Spleen (tissue), 11 donors: ENCODE measurements at regions not wholly inside any gene's neighbourhood (a gene's known extent, or its start where the extent isn't known, plus 50 kb on each side); places are given as distances from the start of the nearest gene placed in this dataset.

Experiments used
- DNase-seq: peaks from one replicate; pipeline ENCODE4 v3.0.0-alpha.2; 2020
- H3K27ac ChIP-seq, 8 donors: fragments of 200-600 bp; sonication (generic) in 7 of 8; 1 replicate in 4 of 8; 2 replicates in 4 of 8; pipeline versions ENCODE4 v1.5.0 to v1.8.0; 2016 to 2021; ENCODE audit warnings: inconsistent platforms in 4 of 8, mild to moderate bottlenecking in 4 of 8, moderate library complexity in 1 of 8
- H3K27me3 ChIP-seq, 7 donors: fragments of 200-600 bp; sonication (generic) in 6 of 7; replicated peaks in 1 of 7; 1 replicate in 4 of 7; 2 replicates in 3 of 7; pipeline versions ENCODE4 v1.5.0 to v1.8.0; 2016 to 2021; ENCODE audit warnings: inconsistent platforms in 3 of 7, mild to moderate bottlenecking in 1 of 7
- H3K36me3 ChIP-seq, 6 donors: fragments of 200-600 bp; sonication (generic) in 5 of 6; 1 replicate in 4 of 6; 2 replicates in 2 of 6; pipeline versions ENCODE4 v1.5.0 to v1.8.0; 2016 to 2021; ENCODE audit warnings: inconsistent platforms in 2 of 6
- H3K4me1 ChIP-seq, 6 donors: fragments of 200-600 bp; sonication (generic) in 5 of 6; 1 replicate in 3 of 6; 2 replicates in 3 of 6; pipeline versions ENCODE4 v1.5.0 to v1.8.0; 2016 to 2021; ENCODE audit warnings: inconsistent platforms in 3 of 6
- H3K4me3 ChIP-seq, 8 donors: fragments of 200-600 bp; sonication (generic) in 7 of 8; 1 replicate in 4 of 8; 2 replicates in 4 of 8; pipeline versions ENCODE4 v1.5.0 to v1.8.0; 2016 to 2021; ENCODE audit warnings: inconsistent platforms in 4 of 8, mild to moderate bottlenecking in 4 of 8, moderate library complexity in 2 of 8
- H3K9me3 ChIP-seq, 8 donors: fragments of 200-600 bp; sonication (generic) in 7 of 8; 1 replicate in 4 of 8; 2 replicates in 4 of 8; pipeline versions ENCODE4 v1.5.0 to v1.8.0; 2016 to 2021; ENCODE audit warnings: inconsistent platforms in 4 of 8
- POLR2A ChIP-seq, 3 donors: fragments of 450-650 bp; IDR thresholded peaks; one replicate each; pipeline ENCODE4 v1.5.1; 2017; ENCODE audit warnings: antibody characterized with exemption in 3 of 3, mild to moderate bottlenecking in 1 of 3
- POLR2AphosphoS5 ChIP-seq, 3 donors: sonication (generic); formaldehyde crosslinking; IDR thresholded peaks; one replicate each; pipeline ENCODE4 v1.5.1; 2017; ENCODE audit warnings: antibody characterized with exemption in 3 of 3
- WGBS, 5 donors: extraction: QIAGEN DNeasy Blood & Tissue Kit in 3 of 5; methylation state at CpG; one replicate each; pipeline versions ENCODE4 v1.1.5 to v1.1.7; 2013 to 2018; 5-methylcytosine and 5-hydroxymethylcytosine counted together
- intact Hi-C: fragments of 100-400 bp; cut with DNase I; formaldehyde crosslinking; loops from one replicate; pipeline ENCODE4 v1.15.0; 2023; ENCODE audit warnings: low total_unique reads
- TF ChIP-seq, protein P1 (sequence below), 11 experiments: fragments of 200-600 bp in 7 of 11; fragments of 450-650 bp in 4 of 11; sonication (generic) in 4 of 11; IDR thresholded peaks in 8 of 11; conservative IDR thresholded peaks in 3 of 11; 1 replicate in 7 of 11; 2 replicates in 4 of 11; pipeline versions ENCODE4 v1.4.0 to v1.8.0; 2016 to 2021; ENCODE audit warnings: antibody characterized with exemption in 11 of 11, inconsistent platforms in 4 of 11, mild to moderate bottlenecking in 1 of 11
- donor health status: healthy with polysubstance abuse.
- donor health status: DM: no; HTN: no; CAD: no; lungs with moderate emphysema.
- donor health status: DM: no; HTN: no; CAD: no.
- donor health status: Bipolar disorder and iron deficiency.
- donor health status: healthy.
- donor health status: DM: no; HTN: no; CAD: no.
- donor health status: DM: yes; HTN: yes; CAD: no.

DNA sequence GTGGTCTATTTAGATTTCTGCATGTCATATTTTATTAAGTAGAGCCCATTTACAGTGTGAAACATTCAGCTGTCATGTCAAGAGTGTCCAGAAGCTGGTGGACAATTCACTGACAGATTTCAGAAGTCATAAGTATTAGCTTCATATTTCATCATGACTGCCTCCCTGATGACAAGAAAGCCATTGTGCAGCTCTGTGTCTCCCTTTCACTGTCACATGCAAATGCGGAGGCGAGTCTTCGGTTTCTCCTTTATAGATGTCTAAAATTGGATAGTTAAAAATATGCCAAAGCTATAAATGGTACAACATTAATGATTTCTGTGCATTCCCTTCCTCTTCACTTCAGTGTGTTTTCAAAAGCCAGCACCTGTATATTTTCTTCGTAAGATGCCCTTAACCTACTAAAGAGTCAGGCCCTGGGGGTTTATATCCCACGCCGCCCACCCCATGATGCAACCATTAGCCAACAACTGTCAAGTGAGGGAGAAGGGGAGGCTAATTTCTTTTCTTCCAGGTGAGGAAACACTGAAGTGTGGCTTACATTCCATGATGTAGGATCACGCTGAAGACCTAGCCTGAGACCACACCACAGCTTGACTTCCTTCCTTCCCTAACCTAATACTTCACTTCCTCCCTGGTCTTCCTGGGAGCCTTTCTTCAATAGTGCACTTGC lies 99.6 kb upstream of the DDX18 start:
- no peak overlapping the region for H3K4me3 ChIP-seq
- H3K27ac ChIP-seq: no peak overlapping the region
- peaks cover 0 to 4% (median 0%) of the 10 kb centered on the region in 7 donors for H3K27me3 ChIP-seq
- H3K36me3 ChIP-seq: no peaks in the 10 kb centered on the region
- 74 to 85% (median 82%) methylated on average over 7 of the region's 7 CpGs for WGBS, 5 donors
- DNase-seq: no peak
- no peaks in the 10 kb centered on the region for H3K4me1 ChIP-seq
- no peak for TF ChIP-seq POLR2A (IDR thresholded peaks at IDR 0.05)
- no peak for TF ChIP-seq POLR2AphosphoS5 (IDR thresholded peaks at IDR 0.05)
- TF ChIP-seq, protein P1, sequence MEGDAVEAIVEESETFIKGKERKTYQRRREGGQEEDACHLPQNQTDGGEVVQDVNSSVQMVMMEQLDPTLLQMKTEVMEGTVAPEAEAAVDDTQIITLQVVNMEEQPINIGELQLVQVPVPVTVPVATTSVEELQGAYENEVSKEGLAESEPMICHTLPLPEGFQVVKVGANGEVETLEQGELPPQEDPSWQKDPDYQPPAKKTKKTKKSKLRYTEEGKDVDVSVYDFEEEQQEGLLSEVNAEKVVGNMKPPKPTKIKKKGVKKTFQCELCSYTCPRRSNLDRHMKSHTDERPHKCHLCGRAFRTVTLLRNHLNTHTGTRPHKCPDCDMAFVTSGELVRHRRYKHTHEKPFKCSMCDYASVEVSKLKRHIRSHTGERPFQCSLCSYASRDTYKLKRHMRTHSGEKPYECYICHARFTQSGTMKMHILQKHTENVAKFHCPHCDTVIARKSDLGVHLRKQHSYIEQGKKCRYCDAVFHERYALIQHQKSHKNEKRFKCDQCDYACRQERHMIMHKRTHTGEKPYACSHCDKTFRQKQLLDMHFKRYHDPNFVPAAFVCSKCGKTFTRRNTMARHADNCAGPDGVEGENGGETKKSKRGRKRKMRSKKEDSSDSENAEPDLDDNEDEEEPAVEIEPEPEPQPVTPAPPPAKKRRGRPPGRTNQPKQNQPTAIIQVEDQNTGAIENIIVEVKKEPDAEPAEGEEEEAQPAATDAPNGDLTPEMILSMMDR (IDR thresholded peaks at IDR 0.05 in 8 of 11, conservative IDR thresholded peaks at IDR 0.05 in 3 of 11): no peak
- H3K9me3 ChIP-seq: peaks cover 0 to 8% (median 0%) of the 10 kb centered on the region in 8 donors
- intact Hi-C loops: no loop called here

DNA sequence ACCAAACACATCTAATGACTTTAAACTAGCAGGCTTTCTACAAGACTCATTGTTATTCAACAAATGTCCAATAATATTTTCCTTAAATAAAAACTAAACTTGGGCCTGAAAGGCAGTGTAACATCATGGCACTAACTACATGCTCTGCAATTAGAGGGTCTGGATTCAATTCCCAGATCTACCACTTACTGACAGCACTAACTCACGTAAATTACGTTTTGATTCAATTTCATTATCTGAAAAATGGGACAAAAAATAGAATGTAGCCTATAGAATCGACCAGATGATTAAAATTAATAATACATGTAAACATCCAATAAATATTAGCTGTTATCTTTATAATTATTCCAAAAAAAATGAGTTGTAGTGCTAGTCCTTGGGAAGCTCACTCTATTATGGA lies 98.0 kb upstream of the DDX18 start:
- Histone ChIP-seq H3K27ac (no peak overlapping the region), H3K9me3 (peaks cover 0 to 8% (median 0%) of the 10 kb centered on the region in 8 donors), H3K27me3 (peaks cover 0 to 7% (median 0%) of the 10 kb centered on the region in 7 donors), H3K36me3 (no peaks in the 10 kb centered on the region), H3K4me1 (no peaks in the 10 kb centered on the region), H3K4me3 (no peak overlapping the region)
- intact Hi-C loops: no loop called here
- no peak for DNase-seq
- TF ChIP-seq, protein P1 (IDR thresholded peaks at IDR 0.05 in 8 of 11, conservative IDR thresholded peaks at IDR 0.05 in 3 of 11): no peak
- no peak for TF ChIP-seq POLR2AphosphoS5 (IDR thresholded peaks at IDR 0.05)
- TF ChIP-seq POLR2A (IDR thresholded peaks at IDR 0.05): no peak
- 62 to 74% (median 70%) methylated on average over 3 of the region's 3 CpGs for WGBS, 5 donors

- TF ChIP-seq, protein P1 (IDR thresholded peaks at IDR 0.05 in 8 of 11, conservative IDR thresholded peaks at IDR 0.05 in 3 of 11): no peak
- no peak for TF ChIP-seq POLR2A (IDR thresholded peaks at IDR 0.05)
- no peak for TF ChIP-seq POLR2AphosphoS5 (IDR thresholded peaks at IDR 0.05)
- no peak overlapping the region for H3K27ac ChIP-seq
- DNase-seq: no peak
- H3K4me3 ChIP-seq: no peak overlapping the region
- intact Hi-C loops: no loop called here
- H3K9me3 ChIP-seq: peaks cover 0 to 4% (median 0%) of the 10 kb centered on the region in 8 donors
- no peaks in the 10 kb centered on the region for H3K36me3 ChIP-seq
- H3K4me1 ChIP-seq: no peaks in the 10 kb centered on the region
- WGBS, 5 donors: 50 to 70% (median 59%) methylated on average over 5 to 6 of the region's 6 CpGs
- H3K27me3 ChIP-seq: peaks cover 0 to 7% (median 0%) of the 10 kb centered on the region in 7 donors
Measured at GRCh38 chr2:117717072-117717471, 97.4 kb upstream of the DDX18 start.

DNA sequence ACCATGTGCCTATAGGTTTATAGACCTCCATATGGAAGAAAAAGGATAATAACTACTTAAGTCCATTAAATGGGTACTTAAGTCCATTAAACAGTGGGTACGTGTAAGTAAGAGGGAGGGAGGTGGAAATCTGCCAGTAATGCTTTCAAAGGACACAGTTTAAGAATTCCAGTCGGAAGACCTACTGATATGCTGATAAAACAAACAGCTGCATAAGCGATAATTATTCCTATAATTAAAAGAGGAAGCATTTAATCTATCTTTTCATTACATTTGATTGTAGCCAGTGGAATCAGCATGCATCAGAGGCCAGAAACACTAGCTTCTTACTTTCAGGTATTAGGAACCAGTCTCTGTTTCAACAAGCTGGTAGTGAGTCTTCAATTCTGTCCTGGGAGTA lies 96.4 kb upstream of the DDX18 start:
- 50 to 76% (median 56%) methylated on average over 3 of the region's 3 CpGs for WGBS, 5 donors
- DNase-seq: no peak
- Histone ChIP-seq H3K4me3 (no peak overlapping the region), H3K27me3 (peaks cover 0 to 7% (median 0%) of the 10 kb centered on the region in 7 donors), H3K27ac (no peak overlapping the region), H3K9me3 (no peaks in the 10 kb centered on the region), H3K36me3 (no peaks in the 10 kb centered on the region), H3K4me1 (no peaks in the 10 kb centered on the region)
- intact Hi-C loops: no loop called here
- TF ChIP-seq POLR2A (IDR thresholded peaks at IDR 0.05) (no peak), POLR2AphosphoS5 (IDR thresholded peaks at IDR 0.05) (no peak)
